Ascending aorta (tissue), 2 donors: ENCODE measurements at regions not wholly inside any gene's neighbourhood (a gene's known extent, or its start where the extent isn't known, plus 50 kb on each side); places are given as distances from the start of the nearest gene placed in this dataset.

Experiments used
- DNase-seq, 2 donors: peaks; one replicate each; pipeline ENCODE4 v3.0.0-alpha.2; 2019; ENCODE audit warnings: low spot score in 2 of 2
- H3K27ac ChIP-seq, 2 donors: fragments of 200-600 bp; sonication (generic); one replicate each; pipeline ENCODE4 v1.5.1; 2016 to 2017; ENCODE audit warnings: mild to moderate bottlenecking in 1 of 2
- H3K27me3 ChIP-seq: fragments of 200-600 bp; sonication (generic); one replicate; pipeline ENCODE4 v1.5.1; 2017
- H3K36me3 ChIP-seq, 2 donors: fragments of 200-600 bp; sonication (generic); one replicate each; pipeline ENCODE4 v1.5.1; 2016
- H3K4me1 ChIP-seq, 2 donors: fragments of 200-600 bp; sonication (generic); one replicate each; pipeline ENCODE4 v1.5.1; 2016 to 2017; ENCODE audit warnings: mild to moderate bottlenecking in 1 of 2
- H3K4me3 ChIP-seq, 2 donors: fragments of 200-600 bp; sonication (generic); one replicate each; pipeline ENCODE4 v1.5.1; 2016 to 2017; ENCODE audit warnings: mild to moderate bottlenecking in 1 of 2
- H3K9me3 ChIP-seq, 2 donors: fragments of 200-600 bp; sonication (generic); one replicate each; pipeline ENCODE4 v1.5.1; 2016
- intact Hi-C: fragments of 100-400 bp; cut with DNase I; formaldehyde crosslinking; loops from one replicate; pipeline ENCODE4 v1.15.1; 2023
- TF ChIP-seq, protein P1 (sequence below), 3 experiments: fragments of 200-600 bp in 2 of 3; fragments of 450-650 bp in 1 of 3; sonication (generic) in 2 of 3; IDR thresholded peaks; one replicate each; pipeline ENCODE4 v1.5.1; 2016 to 2019; ENCODE audit warnings: antibody characterized with exemption in 3 of 3, mild to moderate bottlenecking in 1 of 3, moderate library complexity in 1 of 3

DNA sequence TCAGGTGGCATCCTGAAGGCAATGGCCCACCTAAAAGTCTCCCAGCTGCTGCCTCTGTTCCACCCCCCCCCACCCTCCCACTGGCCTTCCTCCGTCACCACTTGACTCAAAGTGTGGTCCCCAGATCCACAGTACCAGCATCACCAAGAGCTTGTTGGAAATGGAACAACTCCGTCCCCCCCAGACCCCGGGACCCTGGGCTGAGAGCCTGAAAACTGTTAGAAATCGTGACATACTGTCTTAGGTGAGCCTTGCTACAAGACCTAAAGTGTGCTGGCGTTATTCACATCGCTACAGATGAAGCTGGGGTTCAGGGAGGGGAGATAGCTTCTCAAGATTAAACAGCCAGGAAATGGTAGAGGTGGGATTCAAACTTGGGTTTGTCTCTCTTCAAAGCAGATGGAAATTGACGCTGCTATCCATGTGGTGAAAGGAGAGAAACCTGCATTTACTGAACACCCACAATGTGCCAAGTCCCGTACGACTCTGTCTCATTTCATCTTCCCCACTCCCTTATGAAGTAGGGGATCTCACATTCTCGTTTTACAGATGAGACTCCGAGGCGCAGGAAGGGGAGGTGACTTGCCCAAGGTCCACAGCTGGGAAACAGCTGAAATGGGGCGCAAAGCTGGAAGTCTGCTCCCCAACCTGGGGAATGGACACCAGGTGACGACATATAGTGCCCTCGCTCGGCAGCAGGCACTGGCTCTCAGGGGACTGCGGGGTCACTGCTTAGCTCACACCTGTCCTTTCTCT is 52.8 kb upstream of the IFFO2 start:
- Histone ChIP-seq H3K4me1 (peaks cover 17 to 24% of the 10 kb centered on the region in 2 donors), H3K27me3 (no peaks in the 10 kb centered on the region), H3K36me3 (no peaks in the 10 kb centered on the region), H3K27ac (peak overlapping the region; percentile 85 to 92), H3K4me3 (no peak overlapping the region), H3K9me3 (no peaks in the 10 kb centered on the region)
- TF ChIP-seq, protein P1, sequence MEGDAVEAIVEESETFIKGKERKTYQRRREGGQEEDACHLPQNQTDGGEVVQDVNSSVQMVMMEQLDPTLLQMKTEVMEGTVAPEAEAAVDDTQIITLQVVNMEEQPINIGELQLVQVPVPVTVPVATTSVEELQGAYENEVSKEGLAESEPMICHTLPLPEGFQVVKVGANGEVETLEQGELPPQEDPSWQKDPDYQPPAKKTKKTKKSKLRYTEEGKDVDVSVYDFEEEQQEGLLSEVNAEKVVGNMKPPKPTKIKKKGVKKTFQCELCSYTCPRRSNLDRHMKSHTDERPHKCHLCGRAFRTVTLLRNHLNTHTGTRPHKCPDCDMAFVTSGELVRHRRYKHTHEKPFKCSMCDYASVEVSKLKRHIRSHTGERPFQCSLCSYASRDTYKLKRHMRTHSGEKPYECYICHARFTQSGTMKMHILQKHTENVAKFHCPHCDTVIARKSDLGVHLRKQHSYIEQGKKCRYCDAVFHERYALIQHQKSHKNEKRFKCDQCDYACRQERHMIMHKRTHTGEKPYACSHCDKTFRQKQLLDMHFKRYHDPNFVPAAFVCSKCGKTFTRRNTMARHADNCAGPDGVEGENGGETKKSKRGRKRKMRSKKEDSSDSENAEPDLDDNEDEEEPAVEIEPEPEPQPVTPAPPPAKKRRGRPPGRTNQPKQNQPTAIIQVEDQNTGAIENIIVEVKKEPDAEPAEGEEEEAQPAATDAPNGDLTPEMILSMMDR (IDR thresholded peaks at IDR 0.05): no peak
- DNase-seq: peak in 1 of 2 donors; percentile 28
- intact Hi-C loops: no loop called here

DNA sequence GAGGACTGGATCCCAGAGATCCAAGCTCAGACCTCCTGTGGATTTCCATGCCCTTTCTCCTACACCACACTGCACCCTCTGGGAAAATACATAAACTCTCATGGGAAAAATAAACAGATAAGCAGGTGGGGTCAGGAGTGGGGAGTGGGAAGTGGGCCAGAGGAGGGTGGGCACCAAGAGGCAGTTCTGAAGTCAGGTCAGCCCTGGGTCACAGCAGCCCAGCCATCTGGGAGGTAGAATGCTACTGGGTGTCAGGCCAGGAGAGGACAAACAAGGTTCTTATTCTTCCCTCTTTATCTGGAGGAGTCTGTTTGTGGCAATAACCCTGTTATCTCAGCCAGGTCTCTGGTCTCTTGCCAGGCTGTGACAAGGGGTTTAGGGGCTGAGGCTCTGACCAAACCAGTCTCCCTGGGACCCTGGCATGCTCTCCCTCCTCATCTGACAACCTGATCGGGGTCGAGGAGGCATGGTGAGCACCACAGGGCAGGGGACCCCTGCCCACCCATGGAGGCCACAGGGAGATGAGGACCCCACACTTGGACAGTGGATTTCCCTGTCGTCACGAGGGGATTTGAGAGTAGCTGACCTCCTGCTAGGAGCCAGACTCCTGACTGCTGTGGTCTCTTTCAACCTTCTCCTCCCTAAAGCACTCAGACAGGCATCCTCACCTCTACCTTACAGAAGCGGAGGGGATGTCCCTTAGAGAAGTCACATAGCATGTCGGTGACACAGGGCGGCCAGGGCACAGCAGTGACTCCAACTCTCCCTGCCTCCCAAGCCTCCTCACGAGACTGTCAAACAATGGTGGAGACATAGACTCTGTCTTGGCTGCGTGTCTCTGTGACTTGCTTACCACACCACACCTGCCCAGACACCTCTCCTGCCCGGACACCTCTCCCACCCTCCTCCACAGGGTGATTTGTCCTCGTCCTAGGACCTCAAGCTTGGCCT is 51.3 kb upstream of the IFFO2 start:
- no peak overlapping the region for H3K27ac ChIP-seq

DNA sequence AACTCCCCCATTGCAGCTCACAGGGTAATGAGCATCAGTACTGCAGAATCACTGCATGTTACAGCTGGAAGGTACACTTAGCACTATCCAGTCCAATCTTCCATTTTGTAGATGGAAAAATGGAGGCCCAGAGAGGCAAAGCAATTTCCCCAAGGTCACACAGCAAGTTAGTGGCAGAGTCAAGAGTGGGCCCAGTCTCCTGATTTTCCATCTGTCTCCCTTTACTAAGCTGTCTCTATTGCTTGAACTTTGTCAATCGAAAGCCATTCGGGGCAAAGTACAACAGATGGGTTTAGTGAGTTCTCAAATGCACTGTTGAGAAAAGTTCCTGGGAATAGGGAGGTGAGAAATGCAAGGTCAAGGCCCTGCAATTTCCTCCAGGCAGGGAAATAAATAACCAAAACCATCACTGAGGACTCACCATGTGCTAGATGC is 50.4 kb upstream of the IFFO2 start:
- no peak overlapping the region for H3K27ac ChIP-seq
- peaks cover 0 to 2% of the 10 kb centered on the region in 2 donors for H3K9me3 ChIP-seq
- intact Hi-C loops: no loop called here
- TF ChIP-seq, protein P1 (IDR thresholded peaks at IDR 0.05): no peak
- no peaks in the 10 kb centered on the region for H3K27me3 ChIP-seq
- peaks cover 14% of the 10 kb centered on the region in 2 donors for H3K4me1 ChIP-seq
- DNase-seq: peak in 1 of 2 donors; percentile 34
- H3K4me3 ChIP-seq: no peak overlapping the region
- no peaks in the 10 kb centered on the region for H3K36me3 ChIP-seq

More for the DNA sequence above, 51.3 kb upstream of the IFFO2 start:
- Histone ChIP-seq H3K36me3 (no peaks in the 10 kb centered on the region), H3K27me3 (no peaks in the 10 kb centered on the region), H3K9me3 (no peaks in the 10 kb centered on the region), H3K4me1 (peaks cover 17 to 23% of the 10 kb centered on the region in 2 donors), H3K4me3 (no peak overlapping the region)
- TF ChIP-seq, protein P1 (IDR thresholded peaks at IDR 0.05): no peak
- peak in 1 of 2 donors; percentile 58 for DNase-seq
- intact Hi-C loops: no loop called here
